ENCODE measurements at regions not wholly inside any gene's neighbourhood (a gene's known extent, or its start where the extent isn't known, plus 50 kb on each side); places are given as distances from the start of the nearest gene placed in this dataset.

GRCh38 chr14:71726580-71727021, 205.6 kb upstream of the RGS6 start:
- CTCF ChIA-PET, result no interaction called here
- H3K36me3 Mint-ChIP-seq, result peaks cover 56% of the 10 kb centered on the region

GRCh38 chr14:71728386-71728785, 203.8 kb upstream of the RGS6 start:
- no peak overlapping the region for H3K4me3 Mint-ChIP-seq
- CTCF ChIA-PET, result interaction anchor here (0.6 to 2.4 kb wide), 2 partner anchors 127 to 317 kb away, joined by 3 to 7 read pairs; no protein-coding TSS in a partner anchor
- no peaks in the 10 kb centered on the region for H3K4me1 Mint-ChIP-seq
- H3K36me3 Mint-ChIP-seq, result peaks cover 54% of the 10 kb centered on the region
- DNase-seq (ENCODE audit: low spot score), result no peak
- no peaks in the 10 kb centered on the region for H3K27me3 Mint-ChIP-seq (ENCODE audit: low read depth)
- H3K9me3 Mint-ChIP-seq, result no peaks in the 10 kb centered on the region
- no peak overlapping the region for H3K27ac Mint-ChIP-seq
- POLR2A ChIA-PET, result no interaction called here
- ATAC-seq, result no peak
- TF ChIP-seq MAX (CRISPR knock-in tag; IDR thresholded peaks at IDR 0.05) (no peak), SP1 (CRISPR knock-in tag; conservative IDR thresholded peaks at IDR 0.05) (no peak), ZNF317 (CRISPR knock-in tag; IDR thresholded peaks at IDR 0.05; ENCODE audit: borderline replicate concordance, low read depth) (no peak), ZSCAN18 (CRISPR knock-in tag; IDR thresholded peaks at IDR 0.05) (no peak), PREB (CRISPR knock-in tag; IDR thresholded peaks at IDR 0.05; ENCODE audit: borderline replicate concordance) (no peak), PRDM15 (CRISPR knock-in tag; IDR thresholded peaks at IDR 0.05) (no peak), ZNF425 (CRISPR knock-in tag; conservative IDR thresholded peaks at IDR 0.05) (no peak)

More at GRCh38 chr14:71726580-71727021, 205.6 kb upstream of the RGS6 start:
- TF ChIP-seq ZNF425 (CRISPR knock-in tag; conservative IDR thresholded peaks at IDR 0.05) (no peak), ZNF232 (CRISPR knock-in tag; IDR thresholded peaks at IDR 0.05) (no peak), USF2 (CRISPR knock-in tag; IDR thresholded peaks at IDR 0.05) (no peak), CBFB (CRISPR knock-in tag; IDR thresholded peaks at IDR 0.05; ENCODE audit: low read depth) (no peak), NR1H2 (CRISPR knock-in tag; IDR thresholded peaks at IDR 0.05) (no peak), JUN (CRISPR knock-in tag; IDR thresholded peaks at IDR 0.05) (no peak), MAX (CRISPR knock-in tag; IDR thresholded peaks at IDR 0.05) (no peak), MLX (CRISPR knock-in tag; IDR thresholded peaks at IDR 0.05) (no peak), ATF1 (CRISPR knock-in tag; IDR thresholded peaks at IDR 0.05) (no peak), SOX15 (CRISPR knock-in tag; IDR thresholded peaks at IDR 0.05) (no peak), CREB1 (CRISPR knock-in tag; IDR thresholded peaks at IDR 0.05) (no peak), IRF1 (CRISPR knock-in tag; IDR thresholded peaks at IDR 0.05) (no peak), CREM (CRISPR knock-in tag; IDR thresholded peaks at IDR 0.05) (no peak), ELF4 (CRISPR knock-in tag; IDR thresholded peaks at IDR 0.05; ENCODE audit: low read depth) (no peak), ZNF671 (CRISPR knock-in tag; IDR thresholded peaks at IDR 0.05) (no peak), TCF7 (CRISPR knock-in tag; IDR thresholded peaks at IDR 0.05; ENCODE audit: low read depth) (no peak)
- ATAC-seq, result no peak
- no peak overlapping the region for H3K4me3 Mint-ChIP-seq
- DNase-seq (ENCODE audit: low spot score), result no peak
- no peak overlapping the region for H3K27ac Mint-ChIP-seq
- no peaks in the 10 kb centered on the region for H3K9me3 Mint-ChIP-seq
- POLR2A ChIA-PET, result no interaction called here
- no peaks in the 10 kb centered on the region for H3K4me1 Mint-ChIP-seq
- H3K27me3 Mint-ChIP-seq (ENCODE audit: low read depth), result no peaks in the 10 kb centered on the region

Data from WTC11 (cell line).